OCI-LY1 (cell line): ENCODE measurements at regions not wholly inside any gene's neighbourhood (a gene's known extent, or its start where the extent isn't known, plus 50 kb on each side); places are given as distances from the start of the nearest gene placed in this dataset.

Experiments
- H2AFZ ChIP-seq: fragments of 200-600 bp; sonication (generic), shearing (Covaris generic); 2 replicates; pipeline ENCODE4 v1.6.0; 2014; ENCODE audit warnings: antibody characterized with exemption, mild to moderate bottlenecking, low read length
- H3F3A ChIP-seq: fragments of 200-600 bp; sonication (generic), shearing (Covaris generic); 2 replicates; pipeline ENCODE4 v1.6.0; 2014; ENCODE audit warnings: mild to moderate bottlenecking, antibody characterized with exemption, low read length, moderate library complexity; ENCODE audit not compliant: insufficient read depth
- H3K27ac ChIP-seq: fragments of 200-600 bp; sonication (generic); 2 replicates; pipeline ENCODE4 v1.5.1; 2014; ENCODE audit warnings: low read length, mixed run types, mild to moderate bottlenecking, low read depth; ENCODE audit not compliant: poor library complexity, severe bottlenecking
- H3K27me3 ChIP-seq: fragments of 200-600 bp; sonication (generic); 2 replicates; pipeline ENCODE4 v1.6.0; 2014; ENCODE audit warnings: antibody characterized with exemption, mild to moderate bottlenecking, low read length, moderate library complexity; ENCODE audit not compliant: insufficient read depth
- H3K36me3 ChIP-seq: fragments of 200-600 bp; sonication (generic); 2 replicates; pipeline ENCODE4 v1.6.1; 2014; ENCODE audit warnings: mild to moderate bottlenecking, antibody characterized with exemption, low read length, moderate library complexity, mixed read lengths; ENCODE audit not compliant: insufficient read depth
- H3K4me1 ChIP-seq: fragments of 200-600 bp; sonication (generic); 2 replicates; pipeline ENCODE4 v1.5.1; 2014; ENCODE audit warnings: mild to moderate bottlenecking, low read length, moderate library complexity; ENCODE audit not compliant: insufficient read depth, severe bottlenecking
- H3K4me2 ChIP-seq: fragments of 200-600 bp; sonication (generic), shearing (Covaris generic); 2 replicates; pipeline ENCODE4 v1.6.1; 2014; ENCODE audit warnings: low read length
- H3K4me3 ChIP-seq: fragments of 200-600 bp; sonication (generic); 2 replicates; pipeline ENCODE4 v1.5.1; 2014; ENCODE audit warnings: low read length, low read depth, mild to moderate bottlenecking, mixed read lengths; ENCODE audit not compliant: poor library complexity, severe bottlenecking
- H3K79me2 ChIP-seq: fragments of 200-600 bp; shearing (Covaris generic); 2 replicates; pipeline ENCODE4 v1.6.1; 2016; ENCODE audit warnings: mixed run types, low read length, mixed read lengths; ENCODE audit not compliant: insufficient read depth
- H3K9ac ChIP-seq: fragments of 200-600 bp; sonication (generic), shearing (Covaris generic); 2 replicates; pipeline ENCODE4 v1.6.1; 2014; ENCODE audit warnings: mild to moderate bottlenecking, low read length, mixed read lengths
- H3K9me2 ChIP-seq: fragments of 200-600 bp; sonication (generic), shearing (Covaris generic); 2 replicates; pipeline ENCODE4 v1.6.1; 2014; ENCODE audit warnings: low read depth, mild to moderate bottlenecking, low read length, mixed read lengths
- H3K9me3 ChIP-seq: fragments of 200-600 bp; shearing (Covaris generic); 2 replicates; pipeline ENCODE4 v1.6.1; 2014; ENCODE audit warnings: low read length, mixed read lengths
- H4K20me1 ChIP-seq: fragments of 200-600 bp; sonication (generic), shearing (Covaris generic); 2 replicates; pipeline ENCODE4 v1.6.0; 2016; ENCODE audit warnings: mild to moderate bottlenecking, low read length; ENCODE audit not compliant: insufficient read depth
- CTCF ChIP-seq: fragments of 200-600 bp; sonication (generic), shearing (Covaris generic); IDR thresholded peaks from 2 replicates; pipeline ENCODE4 v1.5.1; 2017; ENCODE audit warnings: mild to moderate bottlenecking, antibody characterized with exemption, low read length, moderate library complexity, mixed read lengths
- EZH2 ChIP-seq: fragments of 200-600 bp; sonication (generic), shearing (Covaris generic); IDR thresholded peaks from 2 replicates; pipeline ENCODE4 v1.8.0; 2017; ENCODE audit warnings: borderline replicate concordance, mixed run types, mild to moderate bottlenecking, antibody characterized with exemption, low read length, moderate library complexity, mixed read lengths

- H3K4me1 ChIP-seq: no peaks in the 10 kb centered on the region
- no peaks in the 10 kb centered on the region for H4K20me1 ChIP-seq
- no peaks in the 10 kb centered on the region for H3F3A ChIP-seq
- H3K27ac ChIP-seq: no peak overlapping the region
- H3K4me2 ChIP-seq: no peak overlapping the region
- H2AFZ ChIP-seq: no peak overlapping the region
- H3K36me3 ChIP-seq: no peaks in the 10 kb centered on the region
- TF ChIP-seq EZH2: no peak
- no peak for TF ChIP-seq CTCF
- H3K79me2 ChIP-seq: no peaks in the 10 kb centered on the region
- no peaks in the 10 kb centered on the region for H3K27me3 ChIP-seq
- no peak overlapping the region for H3K9ac ChIP-seq
- H3K4me3 ChIP-seq: no peak overlapping the region
- no peaks in the 10 kb centered on the region for H3K9me2 ChIP-seq
- no peaks in the 10 kb centered on the region for H3K9me3 ChIP-seq
Measured at GRCh38 chr2:105574796-105575344, 169.8 kb upstream of the NCK2 start.

GRCh38 chr2:105573910-105574655, 170.6 kb upstream of the NCK2 start:
- no peaks in the 10 kb centered on the region for H3K79me2 ChIP-seq
- H3K9me2 ChIP-seq: no peaks in the 10 kb centered on the region
- H3K9me3 ChIP-seq: no peaks in the 10 kb centered on the region
- no peaks in the 10 kb centered on the region for H3K27me3 ChIP-seq
- H3K9ac ChIP-seq: no peak overlapping the region
- H3F3A ChIP-seq: no peaks in the 10 kb centered on the region
- no peak overlapping the region for H3K27ac ChIP-seq
- no peaks in the 10 kb centered on the region for H3K36me3 ChIP-seq
- TF ChIP-seq CTCF (no peak), EZH2 (no peak)
- H2AFZ ChIP-seq: no peak overlapping the region
- H3K4me2 ChIP-seq: no peak overlapping the region
- H3K4me1 ChIP-seq: no peaks in the 10 kb centered on the region
- H4K20me1 ChIP-seq: no peaks in the 10 kb centered on the region
- no peak overlapping the region for H3K4me3 ChIP-seq

GRCh38 chr2:105573490-105573889, 171.2 kb upstream of the NCK2 start:
- no peaks in the 10 kb centered on the region for H3F3A ChIP-seq
- no peak overlapping the region for H2AFZ ChIP-seq
- no peaks in the 10 kb centered on the region for H3K36me3 ChIP-seq
- no peaks in the 10 kb centered on the region for H3K79me2 ChIP-seq
- H3K4me2 ChIP-seq: no peak overlapping the region
- H3K9me3 ChIP-seq: no peaks in the 10 kb centered on the region
- H3K4me3 ChIP-seq: no peak overlapping the region
- no peak for TF ChIP-seq EZH2
- no peak for TF ChIP-seq CTCF
- H3K27ac ChIP-seq: no peak overlapping the region
- H4K20me1 ChIP-seq: no peaks in the 10 kb centered on the region
- no peaks in the 10 kb centered on the region for H3K4me1 ChIP-seq
- no peak overlapping the region for H3K9ac ChIP-seq
- no peaks in the 10 kb centered on the region for H3K9me2 ChIP-seq
- H3K27me3 ChIP-seq: no peaks in the 10 kb centered on the region
